Muscle layer of colon (tissue), 2 donors: ENCODE measurements at regions not wholly inside any gene's neighbourhood (a gene's known extent, or its start where the extent isn't known, plus 50 kb on each side); places are given as distances from the start of the nearest gene placed in this dataset.

Source experiments
- H3K27ac ChIP-seq: one replicate; pipeline ENCODE4 v1.7.0; 2013; ENCODE audit warnings: low read depth, mild to moderate bottlenecking, low read length, moderate library complexity
- H3K27me3 ChIP-seq, 2 donors: one replicate each; pipeline ENCODE4 v1.7.0; 2013; ENCODE audit warnings: low read length in 2 of 2, mild to moderate bottlenecking in 2 of 2; ENCODE audit not compliant: insufficient read depth in 2 of 2, control insufficient read depth in 1 of 2
- H3K36me3 ChIP-seq: one replicate; pipeline ENCODE4 v1.7.0; 2013; ENCODE audit warnings: mild to moderate bottlenecking, low read length; ENCODE audit not compliant: insufficient read depth
- H3K4me1 ChIP-seq: one replicate; pipeline ENCODE4 v1.7.0; 2013; ENCODE audit warnings: mild to moderate bottlenecking, low read length; ENCODE audit not compliant: insufficient read depth
- H3K4me3 ChIP-seq, 2 donors: one replicate each; pipeline ENCODE4 v1.7.0; 2013; ENCODE audit warnings: low read length in 2 of 2, low read depth in 1 of 2, mild to moderate bottlenecking in 1 of 2, moderate library complexity in 1 of 2
- H3K9ac ChIP-seq: one replicate; pipeline ENCODE4 v1.7.0; 2013; ENCODE audit warnings: low read length
- H3K9me3 ChIP-seq: one replicate; pipeline ENCODE4 v1.7.0; 2013; ENCODE audit warnings: mild to moderate bottlenecking, low read length
- donor health status: abdominal sarcoma.
- donor health status: Adenocarcinoma of cecum.

- Histone ChIP-seq H3K36me3 (no peaks in the 10 kb centered on the region), H3K27ac (no peak overlapping the region), H3K4me3 (no peak overlapping the region), H3K9ac (no peak overlapping the region), H3K9me3 (no peaks in the 10 kb centered on the region), H3K4me1 (no peaks in the 10 kb centered on the region), H3K27me3 (no peaks in the 10 kb centered on the region)
Observed at GRCh38 chr3:24623657-24624056, 129.0 kb upstream of the THRB start.

- no peak overlapping the region for H3K4me3 ChIP-seq
- H3K27ac ChIP-seq: no peak overlapping the region
- no peaks in the 10 kb centered on the region for H3K9me3 ChIP-seq
- H3K27me3 ChIP-seq: no peaks in the 10 kb centered on the region
- H3K4me1 ChIP-seq: no peaks in the 10 kb centered on the region
- H3K36me3 ChIP-seq: no peaks in the 10 kb centered on the region
- no peak overlapping the region for H3K9ac ChIP-seq
Observed at GRCh38 chr3:24624938-24625681, 130.5 kb upstream of the THRB start.

GRCh38 chr3:24628523-24629258 lies 134.0 kb upstream of the THRB start:
- Histone ChIP-seq H3K9me3 (no peaks in the 10 kb centered on the region), H3K36me3 (no peaks in the 10 kb centered on the region), H3K9ac (no peak overlapping the region), H3K27ac (no peak overlapping the region), H3K27me3 (no peaks in the 10 kb centered on the region), H3K4me3 (no peak overlapping the region), H3K4me1 (no peaks in the 10 kb centered on the region)

- Histone ChIP-seq H3K36me3 (no peaks in the 10 kb centered on the region), H3K27ac (no peak overlapping the region), H3K4me3 (no peak overlapping the region), H3K9ac (no peak overlapping the region), H3K27me3 (no peaks in the 10 kb centered on the region), H3K4me1 (no peaks in the 10 kb centered on the region), H3K9me3 (no peaks in the 10 kb centered on the region)
Observed at GRCh38 chr3:24631481-24631880, 136.8 kb upstream of the THRB start.

GRCh38 chr3:24639061-24639460 lies 144.4 kb upstream of the THRB start:
- Histone ChIP-seq H3K4me3 (no peak overlapping the region), H3K9ac (no peak overlapping the region), H3K27me3 (no peaks in the 10 kb centered on the region), H3K36me3 (no peaks in the 10 kb centered on the region), H3K4me1 (no peaks in the 10 kb centered on the region), H3K9me3 (no peaks in the 10 kb centered on the region), H3K27ac (no peak overlapping the region)

- Histone ChIP-seq H3K9me3 (no peaks in the 10 kb centered on the region), H3K4me1 (no peaks in the 10 kb centered on the region), H3K27ac (no peak overlapping the region), H3K27me3 (no peaks in the 10 kb centered on the region), H3K36me3 (no peaks in the 10 kb centered on the region), H3K9ac (no peak overlapping the region), H3K4me3 (no peak overlapping the region)
Observed at GRCh38 chr3:24639481-24640329, 145.1 kb upstream of the THRB start.

GRCh38 chr3:24640330-24640877 lies 145.8 kb upstream of the THRB start:
- Histone ChIP-seq H3K4me3 (no peak overlapping the region), H3K9ac (no peak overlapping the region), H3K4me1 (no peaks in the 10 kb centered on the region), H3K27ac (no peak overlapping the region), H3K27me3 (no peaks in the 10 kb centered on the region), H3K9me3 (no peaks in the 10 kb centered on the region), H3K36me3 (no peaks in the 10 kb centered on the region)

GRCh38 chr3:24641628-24642027 lies 147.0 kb upstream of the THRB start:
- Histone ChIP-seq H3K9ac (no peak overlapping the region), H3K36me3 (no peaks in the 10 kb centered on the region), H3K9me3 (no peaks in the 10 kb centered on the region), H3K27ac (no peak overlapping the region), H3K4me1 (no peaks in the 10 kb centered on the region), H3K4me3 (no peak overlapping the region), H3K27me3 (no peaks in the 10 kb centered on the region)

- no peaks in the 10 kb centered on the region for H3K9me3 ChIP-seq
- peaks cover 7% of the 10 kb centered on the region for H3K4me1 ChIP-seq
- no peaks in the 10 kb centered on the region for H3K36me3 ChIP-seq
- H3K27ac ChIP-seq: no peak overlapping the region
- no peak overlapping the region for H3K9ac ChIP-seq
- no peaks in the 10 kb centered on the region for H3K27me3 ChIP-seq
- no peak overlapping the region for H3K4me3 ChIP-seq
Observed at GRCh38 chr3:24645047-24645446, 150.4 kb upstream of the THRB start.

- no peak overlapping the region for H3K27ac ChIP-seq
- H3K9me3 ChIP-seq: no peaks in the 10 kb centered on the region
- H3K4me1 ChIP-seq: peaks cover 11% of the 10 kb centered on the region
- no peaks in the 10 kb centered on the region for H3K27me3 ChIP-seq
- no peak overlapping the region for H3K4me3 ChIP-seq
- H3K9ac ChIP-seq: no peak overlapping the region
- no peaks in the 10 kb centered on the region for H3K36me3 ChIP-seq
Observed at GRCh38 chr3:24646790-24647189, 152.1 kb upstream of the THRB start.

GRCh38 chr3:24648063-24648462 lies 153.4 kb upstream of the THRB start:
- H3K9ac ChIP-seq: no peak overlapping the region
- H3K27me3 ChIP-seq: no peaks in the 10 kb centered on the region
- H3K4me1 ChIP-seq: peaks cover 11% of the 10 kb centered on the region
- H3K36me3 ChIP-seq: no peaks in the 10 kb centered on the region
- no peaks in the 10 kb centered on the region for H3K9me3 ChIP-seq
- H3K4me3 ChIP-seq: no peak overlapping the region
- H3K27ac ChIP-seq: peak overlapping the region; percentile 48
